ENCODE measurements at regions not wholly inside any gene's neighbourhood (a gene's known extent, or its start where the extent isn't known, plus 50 kb on each side); places are given as distances from the start of the nearest gene placed in this dataset.

DNA sequence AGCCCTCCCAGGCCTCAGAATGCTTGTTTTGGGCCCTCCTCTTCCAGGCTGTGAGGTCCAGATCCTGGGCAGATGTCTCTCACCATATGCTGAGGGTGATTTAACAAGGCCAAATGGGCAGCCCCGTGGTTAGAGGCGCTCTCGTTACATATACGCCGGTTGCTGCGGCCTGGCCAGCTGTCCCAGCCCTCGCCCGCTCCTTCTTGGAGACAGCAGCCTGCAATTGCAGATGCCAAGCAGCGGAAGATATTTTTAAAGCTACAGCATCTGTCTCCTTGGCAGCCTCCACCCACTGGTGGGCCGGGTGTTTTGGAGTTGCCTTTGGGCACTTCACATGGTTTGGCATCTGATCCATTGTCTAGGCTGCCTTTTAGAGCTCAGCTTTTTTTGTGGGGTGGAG, 178.8 kb upstream of the NFIA start:
- Histone ChIP-seq H3K23ac (ENCODE audit: low read depth, low read length, poor library complexity) (no peak overlapping the region), H3K4me1 (ENCODE audit: control insufficient read depth in 2 of 2, insufficient read depth in 1 of 2, low read depth in 1 of 2, low read length in 2 of 2) (peaks cover 0 to 7% of the 10 kb centered on the region in 2 donors), H3K27ac (replicated peaks; ENCODE audit: low read length) (no peak overlapping the region), H3K36me3 (replicated peaks in 1 of 2; ENCODE audit: control insufficient read depth in 2 of 2, insufficient read depth in 2 of 2, low read length in 2 of 2) (no peaks in the 10 kb centered on the region), H2BK12ac (ENCODE audit: low read length) (no peak overlapping the region), H3K27me3 (ENCODE audit: control insufficient read depth in 3 of 3, insufficient read depth in 3 of 3, low read depth in 1 of 3, low read length in 3 of 3) (no peaks in the 10 kb centered on the region), H3K9me3 (replicated peaks in 1 of 2; ENCODE audit: control insufficient read depth in 2 of 2, insufficient read depth in 1 of 2, low read depth in 1 of 2, low read length in 2 of 2) (no peaks in the 10 kb centered on the region), H3K14ac (ENCODE audit: low read length) (peak overlapping the region; percentile 32), H2AK5ac (ENCODE audit: low read depth, low read length) (peak overlapping the region; percentile 56), H4K91ac (ENCODE audit: low read depth, low read length, poor library complexity) (no peak overlapping the region), H4K8ac (ENCODE audit: low read depth, low read length) (no peak overlapping the region), H2BK120ac (ENCODE audit: low read depth, low read length) (no peak overlapping the region), H3K4ac (ENCODE audit: low read length) (no peak overlapping the region), H3K4me3 (ENCODE audit: low read length in 2 of 2) (no peak overlapping the region), H3K4me2 (ENCODE audit: insufficient read depth, low read length, poor library complexity, severe bottlenecking) (no peak overlapping the region), H2AFZ (ENCODE audit: low read length) (no peak overlapping the region), H2BK15ac (ENCODE audit: low read length) (peak overlapping the region; percentile 28), H3K18ac (ENCODE audit: low read length) (peak overlapping the region; percentile 42), H3K9ac (ENCODE audit: low read depth, low read length, poor library complexity) (no peak overlapping the region), H3K79me1 (ENCODE audit: low read depth, low read length) (no peaks in the 10 kb centered on the region), H2BK5ac (ENCODE audit: low read length) (no peak overlapping the region)
- DNase-seq (ENCODE audit: low spot score) = no peak
- no CpG with 5 or more reads among the region's 10 CpGs for WGBS, 2 donors (ENCODE audit: extremely low coverage in 2 of 2, insufficient read length in 2 of 2, insufficient replicate concordance in 1 of 2)

DNA sequence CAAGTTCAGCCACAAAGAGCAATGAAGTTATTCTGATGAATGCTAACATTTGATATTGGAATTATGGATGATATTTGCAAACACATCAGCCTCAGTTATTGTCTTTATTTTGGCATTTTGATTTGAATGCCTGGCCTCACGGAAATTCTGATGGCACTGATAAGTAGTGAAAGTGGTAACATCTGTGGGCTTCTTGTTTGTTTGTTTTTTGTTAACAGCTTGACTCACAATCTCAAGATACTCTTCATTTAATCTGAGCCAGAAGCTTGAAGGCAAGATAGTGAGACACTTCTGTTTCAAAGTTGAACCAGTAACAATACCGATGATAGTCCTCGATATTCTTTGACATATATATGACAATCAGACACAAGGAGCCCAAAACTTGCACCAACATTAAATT, 182.9 kb upstream of the NFIA start:
- Histone ChIP-seq H3K4ac (ENCODE audit: low read length) (no peak overlapping the region), H2AK5ac (ENCODE audit: low read depth, low read length) (no peak overlapping the region), H4K91ac (ENCODE audit: low read depth, low read length, poor library complexity) (no peak overlapping the region), H3K27me3 (ENCODE audit: control insufficient read depth in 3 of 3, insufficient read depth in 3 of 3, low read depth in 1 of 3, low read length in 3 of 3) (no peaks in the 10 kb centered on the region), H3K23ac (ENCODE audit: low read depth, low read length, poor library complexity) (no peak overlapping the region), H2BK5ac (ENCODE audit: low read length) (no peak overlapping the region), H4K8ac (ENCODE audit: low read depth, low read length) (no peak overlapping the region), H3K18ac (ENCODE audit: low read length) (no peak overlapping the region), H3K36me3 (replicated peaks in 1 of 2; ENCODE audit: control insufficient read depth in 2 of 2, insufficient read depth in 2 of 2, low read length in 2 of 2) (no peaks in the 10 kb centered on the region), H3K4me1 (ENCODE audit: control insufficient read depth in 2 of 2, insufficient read depth in 1 of 2, low read depth in 1 of 2, low read length in 2 of 2) (peaks cover 0 to 8% of the 10 kb centered on the region in 2 donors), H2BK12ac (ENCODE audit: low read length) (no peak overlapping the region), H3K79me1 (ENCODE audit: low read depth, low read length) (no peaks in the 10 kb centered on the region), H2BK120ac (ENCODE audit: low read depth, low read length) (no peak overlapping the region), H2BK15ac (ENCODE audit: low read length) (no peak overlapping the region), H3K4me2 (ENCODE audit: insufficient read depth, low read length, poor library complexity, severe bottlenecking) (no peak overlapping the region), H3K27ac (replicated peaks; ENCODE audit: low read length) (no peak overlapping the region), H3K9me3 (replicated peaks in 1 of 2; ENCODE audit: control insufficient read depth in 2 of 2, insufficient read depth in 1 of 2, low read depth in 1 of 2, low read length in 2 of 2) (no peaks in the 10 kb centered on the region), H2AFZ (ENCODE audit: low read length) (no peak overlapping the region), H3K14ac (ENCODE audit: low read length) (no peak overlapping the region), H3K9ac (ENCODE audit: low read depth, low read length, poor library complexity) (no peak overlapping the region), H3K4me3 (ENCODE audit: low read length in 2 of 2) (no peak overlapping the region)
- DNase-seq (ENCODE audit: low spot score) = no peak
- no CpG with 5 or more reads among the region's 3 CpGs for WGBS, 2 donors (ENCODE audit: extremely low coverage in 2 of 2, insufficient read length in 2 of 2, insufficient replicate concordance in 1 of 2)

GRCh38 chr1:60898987-60899386, 183.4 kb upstream of the NFIA start:
- Histone ChIP-seq H2AK5ac (ENCODE audit: low read depth, low read length) (no peak overlapping the region), H3K36me3 (replicated peaks in 1 of 2; ENCODE audit: control insufficient read depth in 2 of 2, insufficient read depth in 2 of 2, low read length in 2 of 2) (no peaks in the 10 kb centered on the region), H3K14ac (ENCODE audit: low read length) (no peak overlapping the region), H3K23ac (ENCODE audit: low read depth, low read length, poor library complexity) (no peak overlapping the region), H3K27me3 (ENCODE audit: control insufficient read depth in 3 of 3, insufficient read depth in 3 of 3, low read depth in 1 of 3, low read length in 3 of 3) (no peaks in the 10 kb centered on the region), H4K91ac (ENCODE audit: low read depth, low read length, poor library complexity) (no peak overlapping the region), H2BK5ac (ENCODE audit: low read length) (no peak overlapping the region), H2BK12ac (ENCODE audit: low read length) (no peak overlapping the region), H3K79me1 (ENCODE audit: low read depth, low read length) (no peaks in the 10 kb centered on the region), H2BK15ac (ENCODE audit: low read length) (no peak overlapping the region), H2AFZ (ENCODE audit: low read length) (no peak overlapping the region), H3K4ac (ENCODE audit: low read length) (no peak overlapping the region), H4K8ac (ENCODE audit: low read depth, low read length) (no peak overlapping the region), H3K9ac (ENCODE audit: low read depth, low read length, poor library complexity) (no peak overlapping the region), H3K4me3 (ENCODE audit: low read length in 2 of 2) (no peak overlapping the region), H2BK120ac (ENCODE audit: low read depth, low read length) (no peak overlapping the region), H3K9me3 (replicated peaks in 1 of 2; ENCODE audit: control insufficient read depth in 2 of 2, insufficient read depth in 1 of 2, low read depth in 1 of 2, low read length in 2 of 2) (no peaks in the 10 kb centered on the region), H3K4me1 (ENCODE audit: control insufficient read depth in 2 of 2, insufficient read depth in 1 of 2, low read depth in 1 of 2, low read length in 2 of 2) (peaks cover 0 to 12% of the 10 kb centered on the region in 2 donors), H3K18ac (ENCODE audit: low read length) (no peak overlapping the region), H3K4me2 (ENCODE audit: insufficient read depth, low read length, poor library complexity, severe bottlenecking) (no peak overlapping the region), H3K27ac (replicated peaks; ENCODE audit: low read length) (no peak overlapping the region)
- no peak for DNase-seq (ENCODE audit: low spot score)
- no CpG with 5 or more reads among the region's 4 CpGs for WGBS, 2 donors (ENCODE audit: extremely low coverage in 2 of 2, insufficient read length in 2 of 2, insufficient replicate concordance in 1 of 2)

GRCh38 chr1:60898413-60898812, 183.9 kb upstream of the NFIA start:
- no peak overlapping the region for H3K4me3 ChIP-seq (ENCODE audit: low read length in 2 of 2)
- no peak overlapping the region for H2BK5ac ChIP-seq (ENCODE audit: low read length)
- H3K9me3 ChIP-seq (replicated peaks in 1 of 2; ENCODE audit: control insufficient read depth in 2 of 2, insufficient read depth in 1 of 2, low read depth in 1 of 2, low read length in 2 of 2) = no peaks in the 10 kb centered on the region
- H3K79me1 ChIP-seq (ENCODE audit: low read depth, low read length) = no peaks in the 10 kb centered on the region
- H2BK120ac ChIP-seq (ENCODE audit: low read depth, low read length) = no peak overlapping the region
- no peak overlapping the region for H2BK12ac ChIP-seq (ENCODE audit: low read length)
- H2AK5ac ChIP-seq (ENCODE audit: low read depth, low read length) = no peak overlapping the region
- no peak overlapping the region for H3K27ac ChIP-seq (replicated peaks; ENCODE audit: low read length)
- no peak for DNase-seq (ENCODE audit: low spot score)
- peaks cover 0 to 12% of the 10 kb centered on the region in 2 donors for H3K4me1 ChIP-seq (ENCODE audit: control insufficient read depth in 2 of 2, insufficient read depth in 1 of 2, low read depth in 1 of 2, low read length in 2 of 2)
- no peak overlapping the region for H3K4ac ChIP-seq (ENCODE audit: low read length)
- no peaks in the 10 kb centered on the region for H3K27me3 ChIP-seq (ENCODE audit: control insufficient read depth in 3 of 3, insufficient read depth in 3 of 3, low read depth in 1 of 3, low read length in 3 of 3)
- H3K23ac ChIP-seq (ENCODE audit: low read depth, low read length, poor library complexity) = no peak overlapping the region
- H3K18ac ChIP-seq (ENCODE audit: low read length) = no peak overlapping the region
- H4K8ac ChIP-seq (ENCODE audit: low read depth, low read length) = no peak overlapping the region
- WGBS, 2 donors (ENCODE audit: extremely low coverage in 2 of 2, insufficient read length in 2 of 2, insufficient replicate concordance in 1 of 2) = no CpG with 5 or more reads among the region's 4 CpGs
- no peak overlapping the region for H2BK15ac ChIP-seq (ENCODE audit: low read length)
- no peak overlapping the region for H3K14ac ChIP-seq (ENCODE audit: low read length)
- H2AFZ ChIP-seq (ENCODE audit: low read length) = no peak overlapping the region
- no peak overlapping the region for H3K4me2 ChIP-seq (ENCODE audit: insufficient read depth, low read length, poor library complexity, severe bottlenecking)
- no peaks in the 10 kb centered on the region for H3K36me3 ChIP-seq (replicated peaks in 1 of 2; ENCODE audit: control insufficient read depth in 2 of 2, insufficient read depth in 2 of 2, low read length in 2 of 2)
- H3K9ac ChIP-seq (ENCODE audit: low read depth, low read length, poor library complexity) = no peak overlapping the region
- H4K91ac ChIP-seq (ENCODE audit: low read depth, low read length, poor library complexity) = no peak overlapping the region
